D341Med (cell line): ENCODE measurements at regions not wholly inside any gene's neighbourhood (a gene's known extent, or its start where the extent isn't known, plus 50 kb on each side); places are given as distances from the start of the nearest gene placed in this dataset.
"Not testable (repeated sequence)": the region's sequence is repeated elsewhere in the genome, so short reads cannot be mapped to it uniquely, and the experiment has no call there.

Source experiments
- DNase-seq: peaks from one replicate; pipeline ENCODE4 v3.0.0; 2012; ENCODE audit warnings: low spot score

GRCh38 chr13:40370661-40371060, 295.8 kb downstream of the FOXO1 start:
- DNase-seq, result no peak

- DNase-seq, result no peak
Observed at GRCh38 chr13:40371531-40372125, 294.8 kb downstream of the FOXO1 start.

- DNase-seq, result not testable (repeated sequence)
Observed at GRCh38 chr13:40373608-40374007, 292.8 kb downstream of the FOXO1 start.

- DNase-seq, result no peak
Observed at GRCh38 chr13:40375489-40376171, 290.8 kb downstream of the FOXO1 start.

- no peak for DNase-seq
Observed at GRCh38 chr13:40376296-40376849, 290.1 kb downstream of the FOXO1 start.

- DNase-seq, result no peak
Observed at GRCh38 chr13:40376867-40377535, 289.4 kb downstream of the FOXO1 start.

- DNase-seq, result no peak
Observed at GRCh38 chr13:40377783-40378182, 288.7 kb downstream of the FOXO1 start.

GRCh38 chr13:40379196-40379595, 287.2 kb downstream of the FOXO1 start:
- DNase-seq, result no peak

- DNase-seq, result no peak
Observed at GRCh38 chr13:40379794-40380578, 286.5 kb downstream of the FOXO1 start.

GRCh38 chr13:40381935-40382764, 284.3 kb downstream of the FOXO1 start:
- DNase-seq, result no peak

GRCh38 chr13:40383132-40383531, 283.3 kb downstream of the FOXO1 start:
- DNase-seq, result no peak

GRCh38 chr13:40383885-40384284, 282.6 kb downstream of the FOXO1 start:
- DNase-seq, result no peak

- no peak for DNase-seq
Observed at GRCh38 chr13:40384976-40385857, 281.2 kb downstream of the FOXO1 start.

- DNase-seq, result no peak
Observed at GRCh38 chr13:40385858-40386180, 280.6 kb downstream of the FOXO1 start.

- DNase-seq, result no peak
Observed at GRCh38 chr13:40386586-40386985, 279.9 kb downstream of the FOXO1 start.

GRCh38 chr13:40387775-40388174, 278.7 kb downstream of the FOXO1 start:
- DNase-seq, result no peak

GRCh38 chr13:40388617-40389016, 277.8 kb downstream of the FOXO1 start:
- DNase-seq, result no peak

- DNase-seq, result no peak
Observed at GRCh38 chr13:40389081-40389641, 277.3 kb downstream of the FOXO1 start.

GRCh38 chr13:40390401-40390916, 276.0 kb downstream of the FOXO1 start:
- no peak for DNase-seq

GRCh38 chr13:40391788-40392187, 274.7 kb downstream of the FOXO1 start:
- DNase-seq, result no peak
